ENCODE measurements at regions not wholly inside any gene's neighbourhood (a gene's known extent, or its start where the extent isn't known, plus 50 kb on each side); places are given as distances from the start of the nearest gene placed in this dataset.

GRCh38 chr2:38192976-38193375 is 117.0 kb upstream of the CYP1B1 start (continued):
- TF ChIP-seq STAT5B (CRISPR knock-in tag; IDR thresholded peaks at IDR 0.05), result no peak
- TF ChIP-seq ZC3H8 (IDR thresholded peaks at IDR 0.05), result no peak
- no peak for TF ChIP-seq FIP1L1 (IDR thresholded peaks at IDR 0.05; ENCODE audit: low read depth, low read length, poor library complexity, severe bottlenecking)

DNA sequence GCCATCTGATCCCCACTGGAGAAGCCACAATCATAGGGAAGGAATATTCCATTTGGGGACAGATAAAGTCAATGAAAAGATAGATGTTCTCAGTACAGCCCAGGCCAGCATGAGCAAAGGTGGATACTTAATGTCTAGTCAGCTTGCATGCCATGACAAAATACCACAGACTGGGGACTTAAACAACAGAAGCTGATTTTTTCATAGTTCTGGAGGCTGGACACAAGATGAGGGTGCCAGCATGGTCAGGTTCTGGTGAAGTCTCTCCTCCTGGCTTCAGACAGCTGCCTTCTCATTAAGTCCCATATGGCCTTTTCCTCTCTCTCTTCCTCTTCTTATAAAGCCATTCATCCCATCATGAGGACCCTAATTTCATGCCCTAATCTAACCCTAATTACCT is 116.1 kb upstream of the CYP1B1 start:
- in situ Hi-C loops (cut with MboI), result no loop called here
- BruUV-seq (replicated peaks), result no TSS peak
- no peak for ATAC-seq
- TF ChIP-seq, protein P1, sequence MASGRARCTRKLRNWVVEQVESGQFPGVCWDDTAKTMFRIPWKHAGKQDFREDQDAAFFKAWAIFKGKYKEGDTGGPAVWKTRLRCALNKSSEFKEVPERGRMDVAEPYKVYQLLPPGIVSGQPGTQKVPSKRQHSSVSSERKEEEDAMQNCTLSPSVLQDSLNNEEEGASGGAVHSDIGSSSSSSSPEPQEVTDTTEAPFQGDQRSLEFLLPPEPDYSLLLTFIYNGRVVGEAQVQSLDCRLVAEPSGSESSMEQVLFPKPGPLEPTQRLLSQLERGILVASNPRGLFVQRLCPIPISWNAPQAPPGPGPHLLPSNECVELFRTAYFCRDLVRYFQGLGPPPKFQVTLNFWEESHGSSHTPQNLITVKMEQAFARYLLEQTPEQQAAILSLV (tag; IDR thresholded peaks at IDR 0.05), result no peak
- TF ChIP-seq THRA (IDR thresholded peaks at IDR 0.05), result no peak
- no peak for TF ChIP-seq ZFX (CRISPR knock-in tag; IDR thresholded peaks at IDR 0.05)
- no peak for TF ChIP-seq ELK1 (CRISPR knock-in tag; IDR thresholded peaks at IDR 0.05)
- no peak for TF ChIP-seq E4F1 (CRISPR knock-in tag; IDR thresholded peaks at IDR 0.05; ENCODE audit: borderline replicate concordance)
- TF ChIP-seq ZNF589 (CRISPR knock-in tag; IDR thresholded peaks at IDR 0.05; ENCODE audit: low read depth), result no peak
- TF ChIP-seq FUS (optimal IDR thresholded peaks at IDR 0.05; ENCODE audit: low read depth, low read length), result no peak
- TF ChIP-seq POLR2G (IDR thresholded peaks at IDR 0.05; ENCODE audit: low read depth, low read length), result no peak
- no peak for TF ChIP-seq NCOA2 (IDR thresholded peaks at IDR 0.05; ENCODE audit: partially characterized antibody in 2 of 2)
- TF ChIP-seq GATAD2A (IDR thresholded peaks at IDR 0.05), result no peak
- TF ChIP-seq SOX6 (IDR thresholded peaks at IDR 0.05), result no peak
- TF ChIP-seq MEIS2 (IDR thresholded peaks at IDR 0.05; ENCODE audit: partially characterized antibody), result no peak
- no peak for TF ChIP-seq ZFP36 (IDR thresholded peaks at IDR 0.05; ENCODE audit: low read depth, low read length, partially characterized antibody)
- TF ChIP-seq NELFE (IDR thresholded peaks at IDR 0.05; ENCODE audit: insufficient read depth, insufficient read length), result no peak
- no peak for TF ChIP-seq KAT7 (CRISPR knock-in tag; IDR thresholded peaks at IDR 0.05; ENCODE audit: borderline replicate concordance)

More for the DNA sequence above, 116.1 kb upstream of the CYP1B1 start:
- Histone ChIP-seq H3K4me2 (ENCODE audit: insufficient read depth, low read length) (no peak overlapping the region), H3K79me2 (ENCODE audit: control insufficient read depth, insufficient read depth, low read length) (no peaks in the 10 kb centered on the region), H3K27me3 (ENCODE audit: control insufficient read depth in 2 of 2, insufficient read depth in 2 of 2, low read length in 2 of 2) (peaks cover 0 to 6% of the 10 kb centered on the region in 2 experiments; a peak in 2 of 5 replicates), H2AFZ (ENCODE audit: low read depth, low read length) (no peak overlapping the region), H3K4me3 (no peak overlapping the region), H3K9me1 (ENCODE audit: control insufficient read depth, insufficient read depth, low read length) (no peaks in the 10 kb centered on the region), H3K36me3 (ENCODE audit: control insufficient read depth, insufficient read depth, low read length) (no peaks in the 10 kb centered on the region), H3K27ac (ENCODE audit: extremely low read depth, low read depth, low read length) (no peak overlapping the region), H3K9me3 (replicated peaks; ENCODE audit: control insufficient read depth, insufficient read depth, low read depth, low read length) (no peaks in the 10 kb centered on the region), H3K9ac (ENCODE audit: insufficient read depth in 1 of 2, low read depth in 2 of 2, low read length in 2 of 2) (no peak overlapping the region), H3K4me1 (replicated peaks in 1 of 2; ENCODE audit: control insufficient read depth in 2 of 2, insufficient read depth in 2 of 2, low read length in 2 of 2) (no peaks in the 10 kb centered on the region), H4K20me1 (replicated peaks; ENCODE audit: control insufficient read depth, insufficient read depth, low read length) (no peaks in the 10 kb centered on the region)
- ChIA-PET CTCF (ENCODE audit: low intra/inter-chr PET ratio) (no interaction called here), POLR2A (no interaction called here)
- intact Hi-C loops (cut with micrococcal nuclease), result no loop called here
- DNase-seq (ENCODE audit: extremely low read depth in 1 of 4, low spot score in 3 of 4) (no peak), FAIRE-seq (no peak)

Data from K562 (cell line).